ENCODE measurements at regions not wholly inside any gene's neighbourhood (a gene's known extent, or its start where the extent isn't known, plus 50 kb on each side); places are given as distances from the start of the nearest gene placed in this dataset.

- TF ChIP-seq POLR2A (IDR thresholded peaks at IDR 0.05) (no peak), POLR2AphosphoS5 (IDR thresholded peaks at IDR 0.05) (no peak)
- TF ChIP-seq, protein P1, sequence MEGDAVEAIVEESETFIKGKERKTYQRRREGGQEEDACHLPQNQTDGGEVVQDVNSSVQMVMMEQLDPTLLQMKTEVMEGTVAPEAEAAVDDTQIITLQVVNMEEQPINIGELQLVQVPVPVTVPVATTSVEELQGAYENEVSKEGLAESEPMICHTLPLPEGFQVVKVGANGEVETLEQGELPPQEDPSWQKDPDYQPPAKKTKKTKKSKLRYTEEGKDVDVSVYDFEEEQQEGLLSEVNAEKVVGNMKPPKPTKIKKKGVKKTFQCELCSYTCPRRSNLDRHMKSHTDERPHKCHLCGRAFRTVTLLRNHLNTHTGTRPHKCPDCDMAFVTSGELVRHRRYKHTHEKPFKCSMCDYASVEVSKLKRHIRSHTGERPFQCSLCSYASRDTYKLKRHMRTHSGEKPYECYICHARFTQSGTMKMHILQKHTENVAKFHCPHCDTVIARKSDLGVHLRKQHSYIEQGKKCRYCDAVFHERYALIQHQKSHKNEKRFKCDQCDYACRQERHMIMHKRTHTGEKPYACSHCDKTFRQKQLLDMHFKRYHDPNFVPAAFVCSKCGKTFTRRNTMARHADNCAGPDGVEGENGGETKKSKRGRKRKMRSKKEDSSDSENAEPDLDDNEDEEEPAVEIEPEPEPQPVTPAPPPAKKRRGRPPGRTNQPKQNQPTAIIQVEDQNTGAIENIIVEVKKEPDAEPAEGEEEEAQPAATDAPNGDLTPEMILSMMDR (IDR thresholded peaks at IDR 0.05): no peak
Measured at GRCh38 chr3:159807137-159808040, 181.2 kb upstream of the IL12A start.
